Activated CD8-positive, alpha-beta memory T cell treated with anti-CD3 and anti-CD28 coated beads for 4 hours (primary cell): ENCODE measurements at regions not wholly inside any gene's neighbourhood (a gene's known extent, or its start where the extent isn't known, plus 50 kb on each side); places are given as distances from the start of the nearest gene placed in this dataset.

Experiments
- DNase-seq, 2 donors: peaks; one replicate each; pipeline ENCODE4 v3.0.0-alpha.2; 2020; ENCODE audit warnings: low read depth in 2 of 2

GRCh38 chr11:128095466-128095981 is 491.8 kb downstream of the ETS1 start:
- no peak for DNase-seq

GRCh38 chr11:128093689-128094088 is 493.7 kb downstream of the ETS1 start:
- no peak for DNase-seq

- no peak for DNase-seq
Observed at GRCh38 chr11:128089962-128090361, 497.4 kb downstream of the ETS1 start.

GRCh38 chr11:128086794-128087193 is 500.6 kb downstream of the ETS1 start:
- DNase-seq = no peak

DNA sequence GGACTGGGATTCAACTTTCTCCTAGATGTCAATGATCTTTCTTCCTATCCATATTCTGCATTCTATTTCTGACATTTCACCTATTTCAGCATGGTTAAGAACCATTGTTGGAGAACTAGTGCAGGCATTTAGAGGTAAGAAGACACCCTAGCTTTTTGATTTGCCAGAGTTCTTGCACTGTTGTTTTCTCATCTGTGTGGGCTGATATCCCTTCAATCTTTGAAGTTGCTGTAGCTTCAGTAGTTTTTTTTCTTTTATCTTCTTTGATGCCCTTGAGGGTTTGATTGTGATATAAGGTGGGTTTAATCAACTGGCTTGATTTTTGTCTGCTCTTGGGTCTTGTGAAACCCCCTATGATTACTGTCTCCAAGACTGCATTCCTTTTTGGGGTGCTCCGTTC is 502.1 kb downstream of the ETS1 start:
- no peak for DNase-seq

DNA sequence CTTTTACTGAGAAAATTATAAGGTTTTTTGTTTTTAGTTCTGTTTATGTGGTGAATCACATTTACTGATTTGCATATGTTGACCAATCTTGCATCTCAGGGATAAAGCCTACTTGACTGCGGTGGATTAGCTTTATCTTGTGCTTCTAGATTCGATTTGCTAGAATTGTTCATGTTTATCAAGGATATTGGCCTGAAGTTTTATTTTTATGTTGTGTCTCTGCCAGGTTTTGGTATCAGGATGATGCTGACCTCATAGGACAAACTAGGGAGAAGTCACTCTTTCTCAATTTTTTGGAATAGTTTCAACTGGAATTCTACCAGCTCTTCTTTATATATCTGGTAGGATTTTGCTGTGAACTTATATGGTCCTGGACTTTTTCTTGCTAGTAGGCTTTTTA is 504.8 kb downstream of the ETS1 start:
- DNase-seq = no peak

GRCh38 chr11:128069665-128070064 is 517.7 kb downstream of the ETS1 start:
- no peak for DNase-seq

DNA sequence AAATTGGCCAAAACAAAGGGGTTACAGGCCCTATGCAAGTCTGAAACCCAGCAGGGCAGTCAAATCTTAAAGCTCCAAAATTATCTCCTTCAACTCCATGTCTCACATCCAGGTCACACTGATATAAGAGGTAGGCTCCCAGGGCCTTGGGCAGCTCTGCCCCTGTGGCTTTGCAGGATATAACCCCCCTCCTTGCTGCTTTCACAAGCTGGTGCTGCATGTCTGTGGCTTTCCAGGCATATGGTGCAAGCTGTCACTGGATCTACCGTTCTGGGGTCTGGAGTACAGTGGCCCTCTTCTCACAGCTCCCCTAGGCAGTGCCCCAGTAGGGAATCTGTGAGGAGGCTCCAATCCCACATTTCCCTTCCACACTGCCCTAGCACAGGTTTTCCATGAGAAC is 519.6 kb downstream of the ETS1 start:
- no peak for DNase-seq

GRCh38 chr11:128066399-128066798 is 521.0 kb downstream of the ETS1 start:
- no peak for DNase-seq

DNA sequence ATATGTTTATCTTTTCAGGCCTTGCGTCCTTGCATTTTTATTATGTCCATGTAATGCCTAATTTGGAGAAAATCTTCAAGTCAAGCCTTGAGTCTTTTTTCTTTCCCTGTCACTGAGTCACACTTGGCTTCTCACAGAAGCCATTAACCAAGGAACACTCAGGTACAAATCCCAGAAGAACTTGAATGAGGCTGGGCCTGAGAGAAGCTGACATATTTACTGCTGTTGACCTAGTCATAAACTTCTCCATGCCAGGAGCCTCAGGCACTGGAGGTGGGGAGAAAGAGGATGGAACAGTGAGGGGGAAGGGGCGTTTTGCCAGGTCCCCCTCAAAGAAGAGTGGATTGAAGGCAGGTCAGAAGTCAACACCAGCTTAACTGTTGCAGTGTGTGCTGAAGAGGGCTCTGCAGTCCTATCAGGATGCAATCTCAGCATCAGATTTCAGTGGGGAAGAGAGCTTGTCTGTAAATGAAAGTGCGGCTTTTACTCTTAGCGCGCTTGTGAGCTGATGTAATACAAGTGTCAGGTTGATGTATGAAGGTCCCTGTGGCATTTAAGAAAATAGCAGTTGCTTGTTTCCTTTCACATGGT is 526.0 kb downstream of the ETS1 start:
- no peak for DNase-seq

- no peak for DNase-seq
Observed at GRCh38 chr11:128058580-128059208, 528.7 kb downstream of the ETS1 start.

DNA sequence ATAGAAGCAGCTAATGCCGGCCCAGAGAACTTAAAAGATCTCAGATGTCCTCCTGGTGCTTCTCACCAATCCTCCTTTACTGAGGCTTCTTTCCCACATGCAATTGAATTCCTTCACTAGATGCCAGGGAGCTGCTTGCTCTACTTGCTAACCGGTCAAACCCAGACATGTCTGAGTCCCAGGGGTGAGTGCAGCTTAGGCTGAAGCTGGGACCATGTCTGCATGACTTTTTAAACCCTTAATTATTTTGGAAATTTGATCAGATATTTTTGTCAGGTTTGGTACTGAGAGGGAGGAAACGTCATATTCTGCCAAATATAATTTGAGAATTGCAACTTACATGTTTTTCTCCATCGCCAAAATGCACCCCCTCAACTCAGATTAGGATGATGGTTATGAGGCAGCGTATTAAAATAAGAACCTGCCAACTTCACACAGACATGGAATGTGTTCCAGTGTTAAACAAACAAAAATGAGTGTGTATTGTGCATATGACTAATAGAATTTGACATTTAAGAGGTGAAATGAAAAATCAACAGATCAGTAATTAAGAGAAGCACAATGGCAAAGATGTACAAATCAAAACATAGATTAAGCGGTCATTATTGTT is 529.5 kb downstream of the ETS1 start:
- no peak for DNase-seq

GRCh38 chr11:128055576-128056217 is 531.7 kb downstream of the ETS1 start:
- no peak for DNase-seq

GRCh38 chr11:128053981-128054931 is 533.1 kb downstream of the ETS1 start:
- no peak for DNase-seq

GRCh38 chr11:128052912-128053641 is 534.3 kb downstream of the ETS1 start:
- no peak for DNase-seq

GRCh38 chr11:128048121-128048520 is 539.2 kb downstream of the ETS1 start:
- DNase-seq = no peak

DNA sequence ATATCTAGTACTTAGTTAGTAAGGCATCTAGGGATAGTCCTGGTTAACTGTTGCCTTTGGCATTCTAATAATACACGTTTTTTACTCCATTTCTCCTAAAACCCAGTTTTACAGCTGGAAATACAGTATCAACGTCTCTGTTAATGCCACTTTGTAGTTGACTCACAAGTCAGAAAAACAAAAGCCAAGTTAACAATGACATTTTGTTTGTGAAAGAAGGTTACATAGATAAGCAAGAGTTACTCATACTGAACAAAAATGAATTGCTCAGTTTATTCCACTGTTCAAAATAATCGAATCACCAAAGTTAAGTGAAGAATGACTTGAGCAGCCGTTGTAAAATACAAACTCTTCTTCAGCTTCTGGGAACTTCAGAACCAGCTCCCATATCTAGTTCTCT is 540.3 kb downstream of the ETS1 start:
- DNase-seq = no peak

DNA sequence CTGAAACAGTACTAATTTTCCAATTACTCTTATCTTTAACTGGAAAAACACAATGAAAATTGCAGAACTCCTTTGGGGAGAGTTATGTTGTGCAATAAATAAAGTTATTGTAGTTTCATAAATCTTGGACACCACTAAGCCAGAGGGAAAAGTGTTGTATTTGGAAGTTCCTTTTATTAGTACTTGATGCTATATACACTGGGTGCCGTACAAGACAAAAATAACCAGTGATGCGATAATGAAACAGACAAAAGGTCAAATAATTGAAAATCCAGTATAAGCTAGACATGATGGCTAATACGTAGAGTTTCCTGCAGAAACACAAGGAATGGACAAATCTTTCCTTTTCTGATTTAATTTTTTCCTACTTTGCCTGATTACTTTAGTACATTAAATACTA is 541.1 kb downstream of the ETS1 start:
- no peak for DNase-seq

DNA sequence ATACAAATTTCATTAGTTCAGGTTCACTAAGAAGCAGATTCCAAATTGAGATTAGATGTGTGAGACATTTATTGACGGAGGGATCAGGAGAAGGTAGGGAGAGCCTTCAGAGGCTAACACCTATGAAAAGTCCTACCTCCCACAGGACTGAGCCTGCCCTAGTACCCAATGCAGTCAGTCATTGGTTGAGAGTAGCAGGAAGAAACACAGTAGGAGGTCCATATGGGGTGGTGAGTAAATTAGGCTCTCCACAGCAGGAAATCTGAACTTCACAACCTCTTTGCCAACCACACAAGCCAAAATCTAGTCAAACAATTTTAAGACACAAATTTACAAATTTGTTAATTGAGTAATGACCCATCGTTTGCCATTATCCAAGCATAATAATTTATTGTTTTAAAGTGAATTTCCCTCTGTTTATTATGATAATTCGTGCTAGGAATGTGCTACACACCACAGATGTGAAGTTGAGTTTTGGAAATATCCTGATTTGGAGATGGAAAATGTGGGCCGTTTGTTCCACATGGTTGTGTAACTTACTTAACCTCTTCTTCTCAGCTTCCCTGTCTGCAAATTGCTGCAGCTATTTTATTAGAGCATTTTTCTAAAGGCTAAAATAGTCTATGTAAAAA is 542.1 kb downstream of the ETS1 start:
- no peak for DNase-seq

DNA sequence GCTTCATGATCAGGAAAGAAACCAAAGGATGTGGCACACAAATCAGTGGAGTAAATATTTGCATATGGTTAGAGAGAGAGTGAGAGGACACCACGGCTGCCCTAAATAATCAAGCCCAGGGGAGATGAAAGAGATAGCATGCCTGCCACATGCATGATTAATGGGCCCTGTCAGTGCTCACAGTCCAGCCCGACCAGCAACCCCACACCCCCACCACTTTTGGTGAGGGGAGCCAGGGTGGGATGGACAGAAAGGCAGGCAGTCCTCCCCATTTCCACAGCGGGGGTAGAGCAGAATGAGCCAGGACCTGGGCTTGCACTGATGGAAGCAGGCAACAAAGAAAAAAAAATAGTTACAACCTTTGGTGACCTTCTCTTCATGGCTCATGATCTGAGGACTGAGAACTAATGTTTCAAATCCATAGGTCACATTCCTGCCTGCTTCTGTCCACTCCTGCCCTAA is 545.0 kb downstream of the ETS1 start:
- DNase-seq = no peak
